ENCODE measurements at regions not wholly inside any gene's neighbourhood (a gene's known extent, or its start where the extent isn't known, plus 50 kb on each side); places are given as distances from the start of the nearest gene placed in this dataset.

GRCh38 chr12:85711735-85712390 lies 124.3 kb downstream of the RASSF9 start:
- no peaks in the 10 kb centered on the region for H3K27me3 ChIP-seq (replicated peaks; ENCODE audit: insufficient read depth, low read depth, low read length, poor library complexity)
- intact Hi-C loops (cut with micrococcal nuclease; ENCODE audit: unreplicated experiment), result no loop called here
- H3K36me3 ChIP-seq (ENCODE audit: insufficient read depth, low read length, poor library complexity, severe bottlenecking), result no peaks in the 10 kb centered on the region
- ChIA-PET POLR2A (ENCODE audit: low non-redundant PET) (no interaction called here), CTCF (no interaction called here)
- DNase-seq (ENCODE audit: low spot score), result no peak
- TF ChIP-seq CTCF (conservative IDR thresholded peaks at IDR 0.05; ENCODE audit: low read depth, low read length) (no peak), EZH2 (IDR thresholded peaks at IDR 0.05; ENCODE audit: borderline replicate concordance, low read depth, low read length, poor library complexity, severe bottlenecking) (no peak)
- no TSS peak for BruUV-seq (replicated peaks)
- H3K9me3 ChIP-seq (ENCODE audit: low read depth, low read length, poor library complexity, severe bottlenecking), result no peaks in the 10 kb centered on the region
- H3K4me3 ChIP-seq (ENCODE audit: low read depth, low read length, poor library complexity, severe bottlenecking), result no peak overlapping the region
- H3K27ac ChIP-seq (ENCODE audit: low read depth, low read length, poor library complexity, severe bottlenecking), result no peak overlapping the region
- H3K4me1 ChIP-seq (ENCODE audit: insufficient read depth, low read length, poor library complexity, severe bottlenecking), result no peaks in the 10 kb centered on the region

- intact Hi-C loops (cut with micrococcal nuclease; ENCODE audit: unreplicated experiment), result no loop called here
- no peak overlapping the region for H3K27ac ChIP-seq (ENCODE audit: low read depth, low read length, poor library complexity, severe bottlenecking)
- H3K36me3 ChIP-seq (ENCODE audit: insufficient read depth, low read length, poor library complexity, severe bottlenecking), result no peaks in the 10 kb centered on the region
- no TSS peak for BruUV-seq (replicated peaks)
- no peaks in the 10 kb centered on the region for H3K4me1 ChIP-seq (ENCODE audit: insufficient read depth, low read length, poor library complexity, severe bottlenecking)
- no peaks in the 10 kb centered on the region for H3K27me3 ChIP-seq (replicated peaks; ENCODE audit: insufficient read depth, low read depth, low read length, poor library complexity)
- no peak for DNase-seq (ENCODE audit: low spot score)
- POLR2A ChIA-PET (ENCODE audit: low non-redundant PET), result no interaction called here
- H3K9me3 ChIP-seq (ENCODE audit: low read depth, low read length, poor library complexity, severe bottlenecking), result no peaks in the 10 kb centered on the region
- no peak for TF ChIP-seq CTCF (conservative IDR thresholded peaks at IDR 0.05; ENCODE audit: low read depth, low read length)
- no peak overlapping the region for H3K4me3 ChIP-seq (ENCODE audit: low read depth, low read length, poor library complexity, severe bottlenecking)
- CTCF ChIA-PET, result no interaction called here
Measured at GRCh38 chr12:85713373-85713772, 122.8 kb downstream of the RASSF9 start.

- no peak overlapping the region for H3K4me3 ChIP-seq (ENCODE audit: low read depth, low read length, poor library complexity, severe bottlenecking)
- H3K27me3 ChIP-seq (replicated peaks; ENCODE audit: insufficient read depth, low read depth, low read length, poor library complexity), result no peaks in the 10 kb centered on the region
- DNase-seq (ENCODE audit: low spot score), result no peak
- ChIA-PET CTCF (no interaction called here), POLR2A (ENCODE audit: low non-redundant PET) (no interaction called here)
- BruUV-seq (replicated peaks), result no TSS peak
- no peaks in the 10 kb centered on the region for H3K36me3 ChIP-seq (ENCODE audit: insufficient read depth, low read length, poor library complexity, severe bottlenecking)
- intact Hi-C loops (cut with micrococcal nuclease; ENCODE audit: unreplicated experiment), result no loop called here
- H3K9me3 ChIP-seq (ENCODE audit: low read depth, low read length, poor library complexity, severe bottlenecking), result no peaks in the 10 kb centered on the region
- H3K27ac ChIP-seq (ENCODE audit: low read depth, low read length, poor library complexity, severe bottlenecking), result no peak overlapping the region
- no peaks in the 10 kb centered on the region for H3K4me1 ChIP-seq (ENCODE audit: insufficient read depth, low read length, poor library complexity, severe bottlenecking)
- TF ChIP-seq CTCF (conservative IDR thresholded peaks at IDR 0.05; ENCODE audit: low read depth, low read length) (no peak), EZH2 (IDR thresholded peaks at IDR 0.05; ENCODE audit: borderline replicate concordance, low read depth, low read length, poor library complexity, severe bottlenecking) (no peak)
Measured at GRCh38 chr12:85714425-85714824, 121.8 kb downstream of the RASSF9 start.

Measured in A673 (cell line).